IPS-15b (cell line): ENCODE measurements at regions not wholly inside any gene's neighbourhood (a gene's known extent, or its start where the extent isn't known, plus 50 kb on each side); places are given as distances from the start of the nearest gene placed in this dataset.

ENCODE experiments used
- H3K27me3 ChIP-seq: one replicate; pipeline ENCODE4 v1.6.1; 2013; ENCODE audit warnings: low read length; ENCODE audit not compliant: control insufficient read depth, insufficient read depth
- H3K36me3 ChIP-seq: one replicate; pipeline ENCODE4 v1.6.1; 2013; ENCODE audit warnings: low read length; ENCODE audit not compliant: control insufficient read depth, insufficient read depth
- H3K4me1 ChIP-seq: one replicate; pipeline ENCODE4 v1.6.1; 2013; ENCODE audit warnings: mild to moderate bottlenecking, low read length; ENCODE audit not compliant: control insufficient read depth, insufficient read depth
- H3K4me3 ChIP-seq: one replicate; pipeline ENCODE4 v1.5.1; 2013; ENCODE audit warnings: low read depth, low read length
- H3K9ac ChIP-seq: one replicate; pipeline ENCODE4 v1.6.1; 2013; ENCODE audit warnings: low read depth, mild to moderate bottlenecking, low read length
- H3K9me3 ChIP-seq: one replicate; pipeline ENCODE4 v1.6.1; 2013; ENCODE audit warnings: mild to moderate bottlenecking, low read length; ENCODE audit not compliant: control insufficient read depth, insufficient read depth

DNA sequence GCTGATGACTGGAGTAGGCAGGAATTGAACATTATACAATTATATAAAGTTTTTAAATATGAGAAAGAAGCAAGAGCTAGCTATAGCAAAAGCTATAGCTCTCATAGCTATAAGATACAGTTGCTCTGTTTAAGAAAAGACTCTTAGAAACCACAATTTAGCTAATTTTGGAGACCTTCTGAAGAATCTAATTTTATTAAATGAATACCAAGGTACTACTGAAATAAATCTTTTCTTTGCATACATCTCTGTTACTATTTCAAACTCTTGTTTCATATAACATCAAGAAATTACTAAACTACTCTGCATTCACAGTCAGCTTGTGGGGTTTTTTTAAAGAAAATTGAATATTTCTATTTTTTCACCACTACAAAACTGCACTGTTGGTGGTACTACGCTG is 568.7 kb upstream of the MARCKS start:
- Histone ChIP-seq H3K9ac (no peak overlapping the region), H3K4me1 (no peaks in the 10 kb centered on the region), H3K9me3 (peaks cover 4% of the 10 kb centered on the region), H3K27me3 (no peaks in the 10 kb centered on the region), H3K4me3 (no peak overlapping the region), H3K36me3 (no peaks in the 10 kb centered on the region)

DNA sequence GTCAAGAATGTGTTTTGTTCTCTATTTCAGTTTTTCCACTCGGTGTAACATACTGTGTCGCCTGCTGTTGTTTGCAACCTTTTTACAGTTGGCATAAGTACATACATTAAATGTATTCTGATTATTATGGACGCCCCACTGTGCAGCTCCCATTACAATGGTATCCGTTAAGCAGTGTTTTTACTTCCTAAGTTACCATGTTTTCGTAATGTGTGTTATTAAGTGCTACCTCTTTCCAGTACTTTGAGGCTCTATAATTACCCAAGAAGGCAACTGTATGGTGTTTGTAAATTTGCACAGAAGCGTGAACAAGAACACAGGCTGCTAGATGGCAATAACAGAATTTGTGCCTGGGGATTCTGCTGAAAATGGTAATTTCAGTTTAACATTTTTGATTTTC is 568.0 kb upstream of the MARCKS start:
- Histone ChIP-seq H3K36me3 (no peaks in the 10 kb centered on the region), H3K9ac (no peak overlapping the region), H3K4me1 (no peaks in the 10 kb centered on the region), H3K9me3 (peaks cover 4% of the 10 kb centered on the region), H3K4me3 (no peak overlapping the region), H3K27me3 (no peaks in the 10 kb centered on the region)

GRCh38 chr6:113290684-113291083 is 566.5 kb upstream of the MARCKS start:
- H3K9me3 ChIP-seq = peaks cover 4% of the 10 kb centered on the region
- no peaks in the 10 kb centered on the region for H3K27me3 ChIP-seq
- H3K4me1 ChIP-seq = peaks cover 5% of the 10 kb centered on the region
- no peaks in the 10 kb centered on the region for H3K36me3 ChIP-seq
- H3K9ac ChIP-seq = no peak overlapping the region
- H3K4me3 ChIP-seq = no peak overlapping the region

GRCh38 chr6:113291751-113292445 is 565.2 kb upstream of the MARCKS start:
- H3K4me1 ChIP-seq = peaks cover 5% of the 10 kb centered on the region
- H3K4me3 ChIP-seq = no peak overlapping the region
- H3K9ac ChIP-seq = no peak overlapping the region
- H3K27me3 ChIP-seq = no peaks in the 10 kb centered on the region
- no peaks in the 10 kb centered on the region for H3K9me3 ChIP-seq
- H3K36me3 ChIP-seq = no peaks in the 10 kb centered on the region

DNA sequence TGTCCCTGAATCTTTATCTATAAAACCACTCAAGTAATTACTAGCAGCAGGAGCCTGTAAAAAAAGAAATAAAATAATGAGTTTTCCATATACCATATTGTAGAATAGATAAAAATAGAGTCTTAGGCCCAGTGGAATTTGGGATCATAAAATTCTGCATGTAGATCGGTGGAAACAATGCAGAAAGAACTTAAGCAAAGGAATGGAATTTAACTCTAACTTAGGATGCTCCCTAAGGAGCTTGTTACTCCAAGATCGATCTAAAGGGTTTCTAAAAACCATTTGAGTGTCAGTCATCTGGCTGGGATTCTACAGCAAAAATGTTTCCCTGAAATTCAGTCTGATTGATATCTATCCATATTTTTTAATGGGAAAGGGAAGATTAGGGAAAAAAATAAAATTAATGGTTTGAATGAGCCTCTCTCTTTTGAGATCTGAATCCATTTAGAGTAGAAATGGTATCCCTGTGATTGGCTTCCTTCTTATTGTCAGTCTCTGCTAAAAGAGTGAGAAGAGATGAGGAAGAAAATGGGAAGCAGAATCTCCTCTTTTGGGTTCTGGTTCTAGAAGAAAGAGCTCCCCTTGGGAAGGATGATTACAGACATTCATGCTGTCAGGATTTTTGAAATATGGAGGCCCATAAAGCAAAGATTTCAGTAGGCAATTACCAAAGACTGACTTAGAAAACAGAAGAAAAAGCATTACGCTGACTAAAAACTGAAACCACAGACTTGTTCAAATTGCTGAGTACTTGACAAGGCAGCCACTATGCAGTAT is 564.3 kb upstream of the MARCKS start:
- Histone ChIP-seq H3K27me3 (no peaks in the 10 kb centered on the region), H3K9me3 (no peaks in the 10 kb centered on the region), H3K4me3 (no peak overlapping the region), H3K9ac (no peak overlapping the region), H3K36me3 (no peaks in the 10 kb centered on the region), H3K4me1 (peaks cover 5% of the 10 kb centered on the region)

DNA sequence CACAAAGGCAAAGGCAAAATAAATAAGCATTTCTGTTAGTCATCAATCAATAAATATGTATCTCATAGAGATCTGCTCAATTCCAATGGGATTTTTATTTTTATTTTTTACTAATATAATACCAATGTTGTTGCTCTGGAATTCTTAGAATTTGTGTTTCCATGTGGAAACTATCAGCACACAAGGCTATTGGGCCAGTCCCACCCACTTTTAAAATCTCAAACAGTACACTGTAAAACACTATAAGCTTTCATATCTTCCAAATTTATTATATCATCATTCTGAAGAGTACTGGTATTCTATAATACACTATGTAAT is 563.8 kb upstream of the MARCKS start:
- no peaks in the 10 kb centered on the region for H3K9me3 ChIP-seq
- no peaks in the 10 kb centered on the region for H3K27me3 ChIP-seq
- H3K4me1 ChIP-seq = peaks cover 5% of the 10 kb centered on the region
- no peak overlapping the region for H3K4me3 ChIP-seq
- H3K36me3 ChIP-seq = no peaks in the 10 kb centered on the region
- no peak overlapping the region for H3K9ac ChIP-seq

DNA sequence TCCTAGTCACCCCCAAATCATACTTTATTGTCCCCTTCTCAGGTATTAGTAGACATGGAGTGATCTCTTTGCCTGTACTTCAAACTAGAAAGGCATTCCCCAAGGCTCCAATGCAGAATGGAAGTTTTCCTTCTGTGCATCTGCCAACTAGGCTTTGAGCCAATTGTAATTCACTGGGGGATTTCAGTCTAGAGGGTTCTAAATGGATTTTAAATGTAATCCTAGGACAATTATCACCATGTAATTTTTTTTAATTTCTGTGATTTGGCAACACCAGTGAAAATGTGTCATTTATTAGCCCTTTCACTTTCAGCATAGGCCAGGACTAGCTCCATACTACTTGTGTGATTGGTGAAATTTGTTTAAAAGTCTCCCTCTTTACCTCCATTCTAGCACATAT is 557.6 kb upstream of the MARCKS start:
- Histone ChIP-seq H3K4me3 (no peak overlapping the region), H3K9ac (no peak overlapping the region), H3K36me3 (no peaks in the 10 kb centered on the region), H3K9me3 (no peaks in the 10 kb centered on the region), H3K4me1 (peaks cover 5% of the 10 kb centered on the region), H3K27me3 (no peaks in the 10 kb centered on the region)

- Histone ChIP-seq H3K27me3 (no peaks in the 10 kb centered on the region), H3K9me3 (no peaks in the 10 kb centered on the region), H3K36me3 (no peaks in the 10 kb centered on the region), H3K4me1 (no peaks in the 10 kb centered on the region), H3K9ac (no peak overlapping the region), H3K4me3 (no peak overlapping the region)
Observed at GRCh38 chr6:113301651-113302050, 555.5 kb upstream of the MARCKS start.

DNA sequence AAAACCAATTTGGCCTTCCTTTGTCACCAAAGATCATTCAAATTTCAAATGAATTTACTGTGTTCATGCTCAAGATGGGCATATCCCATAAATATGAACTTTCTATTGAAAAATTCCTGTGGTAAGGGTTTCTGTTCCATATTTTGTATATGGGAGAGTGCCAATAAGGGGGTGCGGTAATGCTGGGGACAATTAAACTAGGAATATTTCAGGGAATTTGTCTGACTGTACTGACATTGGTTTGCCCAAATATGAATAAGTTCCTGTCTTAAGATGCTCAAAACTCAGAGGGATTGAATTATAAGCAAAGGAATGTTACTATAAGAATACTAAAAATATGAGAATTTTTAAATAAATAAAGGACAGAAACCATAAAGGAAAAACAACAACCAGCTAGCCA is 553.0 kb upstream of the MARCKS start:
- Histone ChIP-seq H3K36me3 (no peaks in the 10 kb centered on the region), H3K27me3 (no peaks in the 10 kb centered on the region), H3K9ac (no peak overlapping the region), H3K4me1 (no peaks in the 10 kb centered on the region), H3K4me3 (no peak overlapping the region), H3K9me3 (no peaks in the 10 kb centered on the region)

- Histone ChIP-seq H3K9me3 (no peaks in the 10 kb centered on the region), H3K27me3 (no peaks in the 10 kb centered on the region), H3K4me3 (no peak overlapping the region), H3K36me3 (no peaks in the 10 kb centered on the region), H3K9ac (no peak overlapping the region), H3K4me1 (no peaks in the 10 kb centered on the region)
Observed at GRCh38 chr6:113306552-113307145, 550.5 kb upstream of the MARCKS start.

- no peaks in the 10 kb centered on the region for H3K4me1 ChIP-seq
- no peaks in the 10 kb centered on the region for H3K36me3 ChIP-seq
- no peak overlapping the region for H3K9ac ChIP-seq
- no peaks in the 10 kb centered on the region for H3K9me3 ChIP-seq
- no peaks in the 10 kb centered on the region for H3K27me3 ChIP-seq
- no peak overlapping the region for H3K4me3 ChIP-seq
Observed at GRCh38 chr6:113308266-113308665, 548.9 kb upstream of the MARCKS start.

GRCh38 chr6:113313841-113314240 is 543.3 kb upstream of the MARCKS start:
- H3K4me3 ChIP-seq = no peak overlapping the region
- H3K27me3 ChIP-seq = no peaks in the 10 kb centered on the region
- no peak overlapping the region for H3K9ac ChIP-seq
- no peaks in the 10 kb centered on the region for H3K9me3 ChIP-seq
- H3K36me3 ChIP-seq = no peaks in the 10 kb centered on the region
- peaks cover 3% of the 10 kb centered on the region for H3K4me1 ChIP-seq
